KBM-7 (cell line): ENCODE measurements at regions not wholly inside any gene's neighbourhood (a gene's known extent, or its start where the extent isn't known, plus 50 kb on each side); places are given as distances from the start of the nearest gene placed in this dataset.
A peak's percentile ranks its signal among the peaks of the same experiment; 100 is the strongest.
"Not testable (repeated sequence)": the region's sequence is repeated elsewhere in the genome, so short reads cannot be mapped to it uniquely, and the experiment has no call there.

Experiments
- DNase-seq: peaks from one replicate; pipeline ENCODE4 v3.0.0-alpha.2; 2015
- in situ Hi-C: fragments of 300-500 bp; cut with MboI; formaldehyde crosslinking; loops from 2 replicates; pipeline ENCODE4 v1.14.3; 2020; ENCODE audit warnings: low sequenced_read_pairs, low pct_unique_long_range_greater_than_20kb, mixed read lengths

DNA sequence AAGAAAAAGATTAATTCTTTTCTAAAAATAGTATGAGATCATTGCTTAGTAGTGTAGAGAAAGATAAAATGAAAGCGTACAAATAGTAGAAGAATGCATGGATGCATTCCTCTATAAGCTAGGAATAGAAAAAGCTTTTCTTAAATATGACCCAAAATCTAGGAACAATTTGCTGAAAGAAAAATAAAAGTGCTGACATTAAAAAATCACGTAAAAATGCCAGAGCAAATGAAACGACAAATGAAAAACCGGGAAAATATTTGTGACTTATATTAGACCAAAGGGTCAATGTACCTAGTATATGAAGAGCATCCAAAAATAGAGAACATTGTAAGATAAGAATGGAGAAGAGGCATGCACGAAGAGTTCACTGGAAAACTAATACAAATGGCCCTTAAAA lies 149.5 kb upstream of the MON1B start:
- in situ Hi-C loops = no loop called here
- no peak for DNase-seq

DNA sequence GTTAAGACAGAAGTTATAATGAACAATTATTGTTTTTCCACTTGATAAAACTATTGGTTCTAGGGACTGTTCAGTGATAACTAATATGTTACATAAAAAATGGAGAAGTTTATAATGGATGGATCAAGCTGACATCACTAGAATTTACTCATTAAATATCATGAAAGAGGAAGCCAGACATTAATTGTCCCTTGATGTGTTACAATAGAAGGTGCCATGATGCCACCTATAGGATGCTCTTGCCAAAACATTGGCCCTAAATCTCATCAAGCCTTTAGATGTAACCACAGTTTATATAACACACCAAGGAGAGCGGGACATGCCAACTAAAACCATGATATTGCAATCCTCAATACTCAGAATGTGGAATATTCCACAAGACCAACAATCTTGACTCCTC lies 147.9 kb upstream of the MON1B start:
- peak; percentile 8 for DNase-seq
- in situ Hi-C loops = no loop called here

GRCh38 chr16:77046206-77046605 lies 144.8 kb upstream of the MON1B start:
- no peak for DNase-seq
- in situ Hi-C loops = no loop called here

DNA sequence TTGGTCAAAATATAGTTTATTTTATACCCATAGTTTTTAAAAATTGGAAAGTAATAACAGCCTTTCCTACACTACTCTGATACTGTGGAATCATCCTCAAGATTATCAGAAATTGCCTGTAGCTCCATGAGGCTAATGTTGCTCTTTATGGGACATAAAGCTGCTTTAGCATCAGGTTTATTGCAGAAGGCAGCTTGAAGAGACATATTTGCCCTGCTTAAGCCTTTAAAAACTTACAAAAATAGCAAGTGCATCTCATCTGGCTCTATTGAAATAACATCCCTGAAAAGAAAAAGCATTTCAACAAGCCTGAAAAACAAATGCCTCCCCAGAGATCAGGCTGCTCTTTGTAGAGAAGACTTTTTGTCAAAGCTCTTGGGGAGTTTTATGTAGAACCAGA lies 142.9 kb upstream of the MON1B start:
- DNase-seq = no peak
- in situ Hi-C loops = no loop called here

DNA sequence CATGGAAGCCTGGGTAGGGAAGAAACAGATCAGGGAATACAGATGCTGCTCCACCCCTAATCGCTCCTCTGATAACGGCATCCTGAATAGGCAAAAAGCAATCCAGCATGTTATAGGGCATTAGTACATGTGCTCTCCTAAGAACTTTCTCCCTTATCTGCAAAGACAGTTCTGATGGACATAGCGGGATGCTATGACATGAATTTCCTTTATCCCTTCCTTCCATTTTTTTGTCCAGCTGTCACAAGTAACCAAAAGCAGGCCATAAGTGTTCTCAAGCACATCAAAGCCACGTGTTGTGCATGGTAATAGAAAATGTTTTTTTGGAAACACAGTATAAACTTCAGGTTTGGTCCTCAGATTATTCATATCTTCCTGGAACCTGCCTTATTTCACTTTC lies 141.4 kb upstream of the MON1B start:
- no peak for DNase-seq
- in situ Hi-C loops = no loop called here

GRCh38 chr16:77056597-77056996 lies 134.4 kb upstream of the MON1B start:
- in situ Hi-C loops, DNase-seq: not testable (repeated sequence)

- no peak for DNase-seq
- in situ Hi-C loops = no loop called here
Measured at GRCh38 chr16:77057161-77057774, 133.7 kb upstream of the MON1B start.

DNA sequence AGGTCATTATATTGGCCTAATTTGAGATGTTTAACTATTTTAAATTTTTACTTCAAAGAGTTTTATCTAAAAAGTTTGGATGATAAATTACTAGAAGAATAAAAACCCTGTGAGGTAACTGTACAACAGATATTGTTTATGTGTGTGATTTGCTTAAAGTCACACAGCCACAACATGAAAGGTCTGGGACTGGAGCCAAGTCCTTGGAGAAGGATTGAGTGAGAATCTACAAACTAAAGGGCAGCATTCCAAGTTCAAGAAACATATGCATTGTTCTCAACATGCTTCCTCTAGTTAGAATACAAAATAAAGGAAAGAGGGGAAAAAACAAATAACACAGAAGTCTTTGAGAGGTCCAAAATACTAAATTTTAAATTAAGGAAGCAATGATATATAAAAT lies 131.5 kb upstream of the MON1B start:
- DNase-seq = no peak
- in situ Hi-C loops = no loop called here

- no peak for DNase-seq
- in situ Hi-C loops = no loop called here
Measured at GRCh38 chr16:77060614-77061013, 130.4 kb upstream of the MON1B start.

DNA sequence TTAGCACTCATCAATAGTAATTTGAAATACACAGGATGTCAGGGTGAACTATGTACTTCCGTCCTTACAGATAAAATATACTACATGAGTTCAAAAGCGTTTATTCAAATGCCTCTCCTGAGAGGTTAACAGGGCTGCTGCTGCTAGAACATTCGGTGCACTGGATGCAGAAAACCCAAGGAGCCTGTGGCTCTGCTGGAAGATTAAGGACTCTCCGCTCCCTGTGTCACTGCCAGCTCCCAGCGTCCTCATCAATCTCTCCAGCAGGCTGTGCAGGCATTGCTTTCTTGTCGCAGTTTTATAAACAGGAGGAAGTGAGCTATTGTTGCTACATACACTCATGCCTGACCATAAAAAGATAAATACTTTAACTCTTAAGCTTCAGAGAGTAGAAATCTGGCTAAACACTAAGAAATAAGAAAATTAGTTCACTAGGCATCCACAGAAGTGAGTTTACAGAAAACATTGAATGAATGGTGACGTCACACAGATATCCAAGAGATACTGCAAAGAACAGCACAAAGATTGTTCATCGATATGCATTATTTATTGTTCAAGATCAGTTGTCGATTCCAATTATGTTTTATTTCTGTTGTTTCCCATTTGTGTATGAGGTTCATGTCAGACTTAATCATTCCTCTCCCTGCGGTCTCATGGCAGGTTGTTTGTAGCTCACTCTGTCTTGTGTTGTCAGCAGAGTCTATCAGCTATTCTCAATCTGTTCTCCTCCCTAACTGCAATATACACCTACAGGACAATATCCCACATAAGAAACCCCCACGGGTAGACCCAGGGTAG lies 127.9 kb upstream of the MON1B start:
- DNase-seq = no peak

GRCh38 chr16:77063676-77064016 lies 127.3 kb upstream of the MON1B start:
- no peak for DNase-seq
- in situ Hi-C loops = no loop called here

More for the DNA sequence above, 127.9 kb upstream of the MON1B start:
- in situ Hi-C loops = no loop called here

- in situ Hi-C loops = no loop called here
- no peak for DNase-seq
Measured at GRCh38 chr16:77064037-77064436, 127.0 kb upstream of the MON1B start.

GRCh38 chr16:77066896-77067496 lies 124.0 kb upstream of the MON1B start:
- DNase-seq = no peak
- in situ Hi-C loops = no loop called here

- DNase-seq = no peak
- in situ Hi-C loops = no loop called here
Measured at GRCh38 chr16:77067900-77068299, 123.1 kb upstream of the MON1B start.

DNA sequence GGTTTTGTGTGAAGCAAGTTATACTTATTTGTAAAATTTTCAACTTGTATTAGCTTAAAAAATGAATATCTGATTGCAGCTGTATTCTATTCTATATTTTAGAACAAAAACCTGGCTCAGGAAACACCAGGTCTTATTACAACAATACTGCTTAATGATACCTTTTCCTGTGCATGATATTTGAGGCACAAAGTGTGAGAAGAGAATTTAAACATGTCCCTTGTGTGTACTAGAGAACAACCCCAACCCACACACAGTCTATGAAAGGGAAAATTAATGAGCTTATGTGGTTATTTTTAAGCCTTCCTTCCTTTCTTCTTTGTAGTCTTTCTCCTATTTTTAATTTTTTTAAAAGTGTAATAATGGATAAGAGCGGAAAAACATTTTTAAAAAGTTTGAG lies 122.6 kb upstream of the MON1B start:
- DNase-seq = no peak
- in situ Hi-C loops = no loop called here

DNA sequence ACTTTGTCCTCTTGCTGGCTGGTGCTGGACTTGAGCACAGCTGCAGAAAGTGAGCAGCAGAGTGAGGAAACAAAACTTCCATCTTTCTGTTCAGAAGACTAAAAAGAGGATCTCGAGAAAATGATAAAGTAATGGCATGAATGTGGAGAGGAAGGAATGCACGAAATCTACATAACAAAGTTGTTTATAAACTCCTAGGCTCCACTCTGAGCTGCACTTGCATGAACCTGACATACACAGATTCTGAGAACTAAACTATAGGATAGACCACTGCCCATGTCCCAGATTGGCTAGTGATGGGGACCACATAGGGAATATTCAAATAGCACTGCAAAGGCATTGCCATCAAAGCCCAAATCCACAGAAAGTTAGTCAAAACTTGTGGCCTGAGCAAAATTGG lies 121.1 kb upstream of the MON1B start:
- in situ Hi-C loops = no loop called here
- DNase-seq = no peak

- DNase-seq = no peak
- in situ Hi-C loops = no loop called here
Measured at GRCh38 chr16:77070683-77071082, 120.3 kb upstream of the MON1B start.

DNA sequence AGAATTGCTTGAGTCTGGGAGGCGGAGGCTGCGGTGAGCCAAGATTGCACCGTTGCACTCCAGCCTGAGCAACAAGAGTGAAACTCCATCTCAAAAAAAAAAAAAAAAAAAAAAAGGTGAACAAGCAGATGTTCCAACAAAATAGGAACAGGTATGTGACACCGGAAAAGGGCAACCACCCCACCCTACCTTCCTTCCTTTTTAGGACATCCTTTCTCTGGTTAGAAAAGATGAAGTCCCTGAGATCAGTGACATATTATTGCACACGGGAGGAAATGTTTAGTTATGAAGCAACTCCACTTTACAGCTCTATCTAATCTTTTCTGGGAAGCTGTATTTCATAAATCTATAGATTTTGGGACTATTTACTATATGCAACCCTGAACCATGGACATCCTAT lies 114.2 kb upstream of the MON1B start:
- no peak for DNase-seq
- in situ Hi-C loops = no loop called here

DNA sequence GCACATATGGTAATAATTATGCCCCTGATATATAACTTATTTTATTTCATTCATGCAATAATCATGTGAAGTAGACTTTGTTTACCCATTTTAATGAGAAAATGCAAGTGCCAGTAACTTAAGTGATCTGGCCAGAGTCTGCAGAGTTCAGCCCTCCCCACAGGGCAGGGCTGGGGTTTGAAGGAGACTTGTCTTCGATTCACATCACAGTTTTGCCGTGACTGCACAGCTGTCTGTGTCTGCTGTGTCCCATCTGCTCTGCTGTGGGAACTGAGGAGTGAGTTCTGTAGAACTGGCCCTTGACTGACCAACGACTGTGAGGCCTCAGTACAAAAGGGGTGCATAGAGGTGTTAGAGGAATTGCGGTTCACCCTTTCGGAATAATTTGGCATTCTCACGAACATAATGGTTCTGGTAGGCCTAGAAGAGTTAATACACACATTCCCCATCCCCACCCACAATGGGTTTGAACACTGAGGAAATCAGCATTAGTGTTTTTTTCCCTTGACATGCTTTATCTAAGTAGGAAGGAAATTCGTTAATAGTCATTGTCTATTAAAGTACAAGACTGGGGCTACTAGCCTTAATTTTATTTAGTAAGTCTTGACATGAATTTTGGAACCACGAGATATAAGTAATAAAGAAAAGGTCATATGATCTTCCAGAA lies 113.6 kb upstream of the MON1B start:
- in situ Hi-C loops = no loop called here
- no peak for DNase-seq

GRCh38 chr16:77085981-77086380 lies 105.0 kb upstream of the MON1B start:
- no peak for DNase-seq
- in situ Hi-C loops = no loop called here
